ENCODE measurements at regions not wholly inside any gene's neighbourhood (a gene's known extent, or its start where the extent isn't known, plus 50 kb on each side); places are given as distances from the start of the nearest gene placed in this dataset.
"Not testable (repeated sequence)": the region's sequence is repeated elsewhere in the genome, so short reads cannot be mapped to it uniquely, and the experiment has no call there.

- no peak overlapping the region for H3K27ac Mint-ChIP-seq
- peaks cover 1% of the 10 kb centered on the region; the same call in 1 of the 2 replicates for H3K27me3 Mint-ChIP-seq (ENCODE audit: insufficient read depth)
- H3K9me3 Mint-ChIP-seq = peaks cover 33% of the 10 kb centered on the region
- no peaks in the 10 kb centered on the region for H3K4me1 Mint-ChIP-seq (ENCODE audit: low read depth)
- DNase-seq = no peak
- no peak overlapping the region for H3K4me3 Mint-ChIP-seq
- no peak for TF ChIP-seq CTCF (IDR thresholded peaks at IDR 0.05)
- no peaks in the 10 kb centered on the region for H3K36me3 Mint-ChIP-seq (ENCODE audit: low read depth)
Measured at GRCh38 chr14:105913221-105913620, 386.8 kb downstream of the TMEM121 start.

GRCh38 chr14:105913861-105914260, 387.5 kb downstream of the TMEM121 start:
- no peak overlapping the region for H3K27ac Mint-ChIP-seq
- no peaks in the 10 kb centered on the region for H3K36me3 Mint-ChIP-seq (ENCODE audit: low read depth)
- no peak for DNase-seq
- H3K4me1 Mint-ChIP-seq (ENCODE audit: low read depth) = no peaks in the 10 kb centered on the region
- H3K4me3 Mint-ChIP-seq = no peak overlapping the region
- no peak for TF ChIP-seq CTCF (IDR thresholded peaks at IDR 0.05)
- peaks cover 1% of the 10 kb centered on the region; the same call in 1 of the 2 replicates for H3K27me3 Mint-ChIP-seq (ENCODE audit: insufficient read depth)
- peaks cover 34% of the 10 kb centered on the region for H3K9me3 Mint-ChIP-seq

- DNase-seq; H3K36me3 Mint-ChIP-seq (ENCODE audit: low read depth); H3K27me3 Mint-ChIP-seq (ENCODE audit: insufficient read depth); H3K4me3 Mint-ChIP-seq; H3K27ac Mint-ChIP-seq; H3K4me1 Mint-ChIP-seq (ENCODE audit: low read depth): not testable (repeated sequence)
- peaks cover 34% of the 10 kb centered on the region for H3K9me3 Mint-ChIP-seq
Measured at GRCh38 chr14:105914281-105914680, 387.9 kb downstream of the TMEM121 start.

- Mint-ChIP-seq H3K36me3 (ENCODE audit: low read depth) (no peaks in the 10 kb centered on the region), H3K27me3 (ENCODE audit: insufficient read depth) (peaks cover 2% of the 10 kb centered on the region), H3K4me1 (ENCODE audit: low read depth) (no peaks in the 10 kb centered on the region), H3K9me3 (peaks cover 36% of the 10 kb centered on the region), H3K27ac (no peak overlapping the region), H3K4me3 (no peak overlapping the region)
- no peak for TF ChIP-seq CTCF (IDR thresholded peaks at IDR 0.05)
- DNase-seq = no peak
Measured at GRCh38 chr14:105914738-105915385, 388.5 kb downstream of the TMEM121 start.

GRCh38 chr14:105915546-105915945, 389.2 kb downstream of the TMEM121 start:
- H3K4me3 Mint-ChIP-seq; DNase-seq; H3K36me3 Mint-ChIP-seq (ENCODE audit: low read depth); H3K27ac Mint-ChIP-seq; H3K4me1 Mint-ChIP-seq (ENCODE audit: low read depth); H3K27me3 Mint-ChIP-seq (ENCODE audit: insufficient read depth): not testable (repeated sequence)
- peaks cover 43% of the 10 kb centered on the region for H3K9me3 Mint-ChIP-seq

GRCh38 chr14:105917136-105917932, 391.0 kb downstream of the TMEM121 start:
- H3K36me3 Mint-ChIP-seq (ENCODE audit: low read depth); H3K4me3 Mint-ChIP-seq; H3K27ac Mint-ChIP-seq; H3K4me1 Mint-ChIP-seq (ENCODE audit: low read depth); H3K27me3 Mint-ChIP-seq (ENCODE audit: insufficient read depth); DNase-seq: not testable (repeated sequence)
- H3K9me3 Mint-ChIP-seq = peaks cover 50% of the 10 kb centered on the region

- DNase-seq = no peak
- TF ChIP-seq CTCF (IDR thresholded peaks at IDR 0.05) = no peak
- H3K9me3 Mint-ChIP-seq = peaks cover 54% of the 10 kb centered on the region
- H3K27ac Mint-ChIP-seq = no peak overlapping the region
- no peaks in the 10 kb centered on the region for H3K4me1 Mint-ChIP-seq (ENCODE audit: low read depth)
- H3K36me3 Mint-ChIP-seq (ENCODE audit: low read depth) = no peaks in the 10 kb centered on the region
- H3K27me3 Mint-ChIP-seq (ENCODE audit: insufficient read depth) = peaks cover 4% of the 10 kb centered on the region; the same call in 1 of the 2 replicates
- H3K4me3 Mint-ChIP-seq = no peak overlapping the region
Measured at GRCh38 chr14:105917933-105918436, 391.6 kb downstream of the TMEM121 start.
